ENCODE measurements at regions not wholly inside any gene's neighbourhood (a gene's known extent, or its start where the extent isn't known, plus 50 kb on each side); places are given as distances from the start of the nearest gene placed in this dataset.

DNA sequence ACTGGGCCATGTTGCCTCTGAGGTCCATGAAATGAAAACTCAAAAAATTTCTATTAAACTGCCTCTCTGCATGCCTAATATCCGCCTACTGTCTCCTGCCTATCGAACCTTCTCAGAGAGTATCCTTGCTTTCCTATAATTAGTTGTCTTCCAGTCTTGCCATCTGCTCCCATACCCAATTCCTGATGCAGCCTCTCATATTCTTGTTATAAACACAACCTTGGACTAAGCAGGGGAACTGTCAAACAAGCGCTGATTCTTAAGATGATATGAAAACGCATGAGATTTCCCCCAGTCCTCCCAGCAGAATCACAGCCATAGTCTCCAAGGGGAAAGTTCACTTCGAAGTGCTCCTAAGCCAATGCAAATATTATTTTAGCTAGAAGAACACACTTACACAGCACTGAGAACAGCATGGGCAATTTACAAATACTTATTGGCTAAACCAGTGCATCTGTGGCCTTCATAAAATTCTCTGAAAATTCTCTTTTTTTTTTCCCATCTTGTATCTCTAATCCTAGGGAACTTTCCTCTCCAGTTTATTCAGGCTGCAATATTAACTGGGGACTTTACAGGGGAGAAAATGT is 471.6 kb downstream of the MBD2 start:
- TF ChIP-seq CTCF (IDR thresholded peaks at IDR 0.05; ENCODE audit: insufficient read depth, low read length, poor library complexity, severe bottlenecking) (no peak), EZH2phosphoT487 (conservative IDR thresholded peaks at IDR 0.05; ENCODE audit: low read length) (no peak)

All from SU-DHL-6 (cell line).